ENCODE measurements at regions not wholly inside any gene's neighbourhood (a gene's known extent, or its start where the extent isn't known, plus 50 kb on each side); places are given as distances from the start of the nearest gene placed in this dataset.

- CTCF ChIA-PET = no interaction called here
- no peak overlapping the region for H3K9ac ChIP-seq (replicated peaks; ENCODE audit: extremely low read depth, insufficient read depth, low read length)
- BruUV-seq (replicated peaks) = no TSS peak
- H3K4me1 ChIP-seq (ENCODE audit: control insufficient read depth, extremely low read depth, insufficient read depth, low read length) = no peaks in the 10 kb centered on the region
- H2AFZ ChIP-seq (ENCODE audit: low read depth, low read length) = no peak overlapping the region
- TF ChIP-seq GATA2 (IDR thresholded peaks at IDR 0.05; ENCODE audit: insufficient read depth, insufficient read length, low read depth, low read length) = no peak
- no peak for TF ChIP-seq POLR2A (IDR thresholded peaks at IDR 0.05; ENCODE audit: low read depth, low read length)
- no peak for TF ChIP-seq CTCF (IDR thresholded peaks at IDR 0.05; ENCODE audit: extremely low read depth in 1 of 2, insufficient read depth in 1 of 2, low read depth in 1 of 2, low read length in 2 of 2)
- TF ChIP-seq MAX (IDR thresholded peaks at IDR 0.05; ENCODE audit: insufficient read depth, insufficient read length) = no peak
- no peak for TF ChIP-seq MYC (IDR thresholded peaks at IDR 0.05; ENCODE audit: low read depth, low read length)
- no peak for TF ChIP-seq FOS (IDR thresholded peaks at IDR 0.05; ENCODE audit: borderline replicate concordance, insufficient read depth, low read length)
- no peak for TF ChIP-seq POLR2AphosphoS5 (IDR thresholded peaks at IDR 0.05; ENCODE audit: insufficient read depth, low read depth, low read length)
- no peak for TF ChIP-seq JUN (IDR thresholded peaks at IDR 0.05; ENCODE audit: borderline replicate concordance, insufficient read depth, insufficient read length, low read depth)
- TF ChIP-seq EZH2 (IDR thresholded peaks at IDR 0.05; ENCODE audit: borderline replicate concordance, low read depth, low read length, severe bottlenecking) = no peak
- H3K27ac ChIP-seq (ENCODE audit: insufficient read depth, low read depth, low read length) = no peak overlapping the region
- DNase-seq (ENCODE audit: low read depth, low spot score) (no peak), FAIRE-seq (no peak)
- no peaks in the 10 kb centered on the region for H3K9me3 ChIP-seq (replicated peaks; ENCODE audit: control insufficient read depth, insufficient read depth, low read length)
- H3K79me2 ChIP-seq (ENCODE audit: control insufficient read depth, insufficient read depth, low read length) = no peaks in the 10 kb centered on the region
- POLR2A ChIA-PET = no interaction called here
- dilution Hi-C loops (cut with MboI; ENCODE audit: extremely low pct_ligation_motif_present, low sequenced_read_pairs) (no loop called here), intact Hi-C loops (cut with micrococcal nuclease) (no loop called here)
- no peaks in the 10 kb centered on the region for H3K9me1 ChIP-seq (replicated peaks; ENCODE audit: control insufficient read depth, extremely low read depth, insufficient read depth, low read length)
- no peak overlapping the region for H3K4me2 ChIP-seq (ENCODE audit: insufficient read depth, low read length)
- no peaks in the 10 kb centered on the region for H3K36me3 ChIP-seq (ENCODE audit: control insufficient read depth in 2 of 2, extremely low read depth in 1 of 2, insufficient read depth in 2 of 2, low read length in 2 of 2)
- H3K4me3 ChIP-seq (replicated peaks in 1 of 3; ENCODE audit: insufficient read depth in 1 of 3, low read depth in 1 of 3, low read length in 3 of 3) = no peak overlapping the region
- no peaks in the 10 kb centered on the region for H4K20me1 ChIP-seq (replicated peaks; ENCODE audit: control insufficient read depth, extremely low read depth, insufficient read depth, low read length)
- H3K27me3 ChIP-seq (ENCODE audit: control insufficient read depth in 2 of 2, insufficient read depth in 2 of 2, low read length in 2 of 2) = no peaks in the 10 kb centered on the region
Measured at GRCh38 chr11:101775033-101775432, 139.8 kb upstream of the CEP126 start.

All from endothelial cell of umbilical vein (primary cell).